Stimulated activated CD8-positive, alpha-beta memory T cell treated with anti-CD3 and anti-CD28 coated beads, Interleukin-12 subunit alpha, Interleukin-12 subunit beta, amount 100 ng/mL, for 24 hours (primary cell): ENCODE measurements at regions not wholly inside any gene's neighbourhood (a gene's known extent, or its start where the extent isn't known, plus 50 kb on each side); places are given as distances from the start of the nearest gene placed in this dataset.
"Not testable (repeated sequence)": the region's sequence is repeated elsewhere in the genome, so short reads cannot be mapped to it uniquely, and the experiment has no call there.

Experiments
- DNase-seq: peaks from one replicate; pipeline ENCODE4 v3.0.0-alpha.2; 2020; ENCODE audit errors: extremely low read depth

GRCh38 chr20:57103146-57103800 is 163.2 kb downstream of the BMP7 start:
- no peak for DNase-seq

GRCh38 chr20:57104113-57104512 is 162.3 kb downstream of the BMP7 start:
- DNase-seq, result no peak

- DNase-seq, result no peak
These were observed 161.7 kb downstream of the BMP7 start for GRCh38 chr20:57104651-57105204.

- no peak for DNase-seq
These were observed 160.3 kb downstream of the BMP7 start for GRCh38 chr20:57106030-57106682.

GRCh38 chr20:57106692-57107091 is 159.7 kb downstream of the BMP7 start:
- no peak for DNase-seq

GRCh38 chr20:57107208-57107607 is 159.2 kb downstream of the BMP7 start:
- DNase-seq, result no peak

- DNase-seq, result no peak
These were observed 158.2 kb downstream of the BMP7 start for GRCh38 chr20:57108218-57108617.

- no peak for DNase-seq
These were observed 157.5 kb downstream of the BMP7 start for GRCh38 chr20:57108742-57109570.

GRCh38 chr20:57109571-57109953 is 156.9 kb downstream of the BMP7 start:
- no peak for DNase-seq

- DNase-seq, result not testable (repeated sequence)
These were observed 156.1 kb downstream of the BMP7 start for GRCh38 chr20:57110121-57111027.

- no peak for DNase-seq
These were observed 155.4 kb downstream of the BMP7 start for GRCh38 chr20:57111028-57111373.

- no peak for DNase-seq
These were observed 154.0 kb downstream of the BMP7 start for GRCh38 chr20:57112448-57112847.

GRCh38 chr20:57114290-57115005 is 152.0 kb downstream of the BMP7 start:
- DNase-seq, result no peak

GRCh38 chr20:57117296-57117695 is 149.1 kb downstream of the BMP7 start:
- no peak for DNase-seq

- no peak for DNase-seq
These were observed 148.2 kb downstream of the BMP7 start for GRCh38 chr20:57118107-57118769.
